ENCODE measurements at regions not wholly inside any gene's neighbourhood (a gene's known extent, or its start where the extent isn't known, plus 50 kb on each side); places are given as distances from the start of the nearest gene placed in this dataset.

- TF ChIP-seq, protein P1, sequence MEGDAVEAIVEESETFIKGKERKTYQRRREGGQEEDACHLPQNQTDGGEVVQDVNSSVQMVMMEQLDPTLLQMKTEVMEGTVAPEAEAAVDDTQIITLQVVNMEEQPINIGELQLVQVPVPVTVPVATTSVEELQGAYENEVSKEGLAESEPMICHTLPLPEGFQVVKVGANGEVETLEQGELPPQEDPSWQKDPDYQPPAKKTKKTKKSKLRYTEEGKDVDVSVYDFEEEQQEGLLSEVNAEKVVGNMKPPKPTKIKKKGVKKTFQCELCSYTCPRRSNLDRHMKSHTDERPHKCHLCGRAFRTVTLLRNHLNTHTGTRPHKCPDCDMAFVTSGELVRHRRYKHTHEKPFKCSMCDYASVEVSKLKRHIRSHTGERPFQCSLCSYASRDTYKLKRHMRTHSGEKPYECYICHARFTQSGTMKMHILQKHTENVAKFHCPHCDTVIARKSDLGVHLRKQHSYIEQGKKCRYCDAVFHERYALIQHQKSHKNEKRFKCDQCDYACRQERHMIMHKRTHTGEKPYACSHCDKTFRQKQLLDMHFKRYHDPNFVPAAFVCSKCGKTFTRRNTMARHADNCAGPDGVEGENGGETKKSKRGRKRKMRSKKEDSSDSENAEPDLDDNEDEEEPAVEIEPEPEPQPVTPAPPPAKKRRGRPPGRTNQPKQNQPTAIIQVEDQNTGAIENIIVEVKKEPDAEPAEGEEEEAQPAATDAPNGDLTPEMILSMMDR (IDR thresholded peaks at IDR 0.05) = no peak
- no peak for TF ChIP-seq POLR2A (IDR thresholded peaks at IDR 0.05)
Observed at GRCh38 chr14:43475757-43476156, 1031.3 kb downstream of the FSCB start.
